Fibroblast of mammary gland (primary cell): ENCODE measurements at regions not wholly inside any gene's neighbourhood (a gene's known extent, or its start where the extent isn't known, plus 50 kb on each side); places are given as distances from the start of the nearest gene placed in this dataset.

Source experiments
- DNase-seq: peaks from one replicate; pipeline ENCODE4 v3.0.0-alpha.2; 2010; ENCODE audit warnings: low read depth
- H3K4me3 ChIP-seq: 2 replicates; pipeline ENCODE4 v1.5.1; 2011; ENCODE audit warnings: low read depth, mild to moderate bottlenecking, low read length, moderate library complexity; ENCODE audit not compliant: control insufficient read depth
- CTCF ChIP-seq: conservative IDR thresholded peaks from 2 replicates; pipeline ENCODE4 v1.5.1; 2011; ENCODE audit warnings: low read depth, low read length, inconsistent platforms; ENCODE audit not compliant: control insufficient read depth, insufficient read depth

GRCh38 chr9:108224716-108225115 is 631.1 kb downstream of the ACTL7B start:
- no peak for TF ChIP-seq CTCF
- no peak for DNase-seq
- no peak overlapping the region for H3K4me3 ChIP-seq

DNA sequence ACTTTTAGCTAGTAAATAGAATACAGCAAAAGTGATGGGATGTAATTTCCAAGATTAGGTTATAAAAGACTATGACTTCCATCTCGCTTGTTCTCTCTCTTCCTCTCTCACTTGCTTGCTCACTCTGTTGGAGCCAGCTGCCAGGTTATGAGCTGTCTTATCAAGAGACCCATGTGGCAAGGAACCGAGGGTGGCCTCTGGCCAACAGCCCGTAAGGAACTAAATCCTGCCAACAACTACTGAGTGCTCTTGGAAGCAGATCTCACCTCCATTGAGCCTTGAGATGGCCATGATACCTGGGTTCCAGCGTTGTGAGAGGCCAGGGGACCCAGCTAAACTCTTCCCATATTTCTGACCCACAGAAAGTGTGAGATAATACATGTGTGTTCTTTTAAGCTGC is 636.1 kb downstream of the ACTL7B start:
- H3K4me3 ChIP-seq = no peak overlapping the region
- TF ChIP-seq CTCF = no peak
- no peak for DNase-seq

DNA sequence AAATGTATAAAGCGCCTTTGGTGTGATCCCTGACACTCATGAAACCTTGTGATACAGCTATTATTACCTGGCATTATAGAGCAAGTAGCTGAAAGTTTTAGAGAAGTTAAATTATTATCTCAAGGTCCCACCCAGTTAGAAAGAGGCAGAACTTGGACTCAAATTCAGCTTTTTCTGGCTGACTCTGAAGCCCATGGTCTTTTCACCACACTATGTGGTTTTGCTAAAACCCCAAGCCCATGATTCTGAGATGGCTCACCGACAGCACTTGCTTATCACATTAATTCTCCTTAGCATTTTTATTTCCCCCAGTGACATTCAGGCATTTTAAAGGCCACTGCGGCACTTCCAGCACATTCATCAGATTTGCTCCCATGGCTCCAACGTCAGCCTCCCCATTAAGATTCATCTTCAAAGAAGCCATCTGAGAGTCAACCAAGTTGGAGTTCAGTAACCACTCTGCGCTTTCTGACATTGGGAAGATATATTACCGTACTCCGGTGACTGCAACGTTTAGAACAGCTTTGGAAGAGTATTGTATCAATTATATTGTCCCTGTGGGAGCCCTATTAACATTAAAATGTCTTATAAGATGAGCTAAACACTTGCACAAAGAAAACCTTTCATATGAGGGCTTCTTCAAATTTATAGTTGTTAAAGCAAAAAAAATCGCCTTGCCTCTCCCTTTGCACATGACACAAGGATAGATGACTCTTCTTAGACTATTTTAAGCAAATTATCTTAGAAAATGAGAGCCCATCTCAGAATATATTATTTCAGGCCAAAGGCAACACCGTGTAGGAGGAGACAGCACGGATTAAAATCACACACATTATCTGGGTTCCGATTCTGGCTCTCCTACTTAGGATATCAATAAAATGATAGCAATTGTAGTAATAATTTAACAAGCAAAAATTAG is 638.1 kb downstream of the ACTL7B start:
- TF ChIP-seq CTCF = no peak
- no peak overlapping the region for H3K4me3 ChIP-seq
- peak; percentile 70 for DNase-seq

DNA sequence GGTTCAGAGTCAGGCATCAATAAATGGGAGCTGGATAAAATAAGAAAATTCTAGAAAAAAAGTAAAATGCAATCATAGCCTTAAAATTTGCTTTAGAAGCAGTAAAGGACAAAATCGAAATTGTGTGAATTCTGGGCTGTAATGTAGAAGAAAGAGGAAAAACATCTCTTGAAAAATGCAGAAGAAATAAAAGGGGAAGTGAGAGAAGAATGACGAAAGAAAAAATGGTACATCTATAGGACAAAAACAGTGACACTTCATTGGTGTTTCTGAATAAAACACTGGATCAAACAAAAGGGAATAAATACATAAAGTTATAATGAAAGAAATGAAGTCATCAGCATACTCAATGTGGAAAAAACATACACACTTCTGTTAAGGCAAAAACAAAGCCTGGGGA is 642.3 kb downstream of the ACTL7B start:
- no peak overlapping the region for H3K4me3 ChIP-seq
- no peak for TF ChIP-seq CTCF
- DNase-seq = no peak

GRCh38 chr9:108212184-108212583 is 643.6 kb downstream of the ACTL7B start:
- H3K4me3 ChIP-seq = no peak overlapping the region
- DNase-seq = peak; percentile 19
- TF ChIP-seq CTCF = no peak

GRCh38 chr9:108211411-108211955 is 644.3 kb downstream of the ACTL7B start:
- TF ChIP-seq CTCF = no peak
- H3K4me3 ChIP-seq = no peak overlapping the region
- DNase-seq = peak; percentile 31
